ENCODE measurements at regions not wholly inside any gene's neighbourhood (a gene's known extent, or its start where the extent isn't known, plus 50 kb on each side); places are given as distances from the start of the nearest gene placed in this dataset.

- no peak overlapping the region for H4K8ac ChIP-seq (ENCODE audit: extremely low read depth, insufficient read depth, low read length)
- H3K23me2 ChIP-seq (ENCODE audit: low read depth, low read length), result no peaks in the 10 kb centered on the region
- no peak for DNase-seq (ENCODE audit: low read depth in 1 of 2, low spot score in 2 of 2)
- H2BK120ac ChIP-seq (replicated peaks; ENCODE audit: low read depth, low read length), result no peak overlapping the region
- CTCF ChIA-PET (ENCODE audit: partially characterized antibody), result no interaction called here
- H3K36me3 ChIP-seq (ENCODE audit: control insufficient read depth in 2 of 4, insufficient read depth in 4 of 4, low read length in 3 of 4), result no peaks in the 10 kb centered on the region; a peak in 2 of 8 replicates
- H3K18ac ChIP-seq (ENCODE audit: extremely low read depth, low read length), result no peak overlapping the region
- POLR2A ChIA-PET (ENCODE audit: partially characterized antibody), result no interaction called here
- no peaks in the 10 kb centered on the region for H3K27me3 ChIP-seq (replicated peaks in 1 of 4; ENCODE audit: control insufficient read depth in 3 of 4, extremely low read depth in 1 of 4, insufficient read depth in 3 of 4, low read length in 3 of 4)
- H4K20me1 ChIP-seq (replicated peaks in 1 of 2; ENCODE audit: control insufficient read depth in 1 of 2, insufficient read depth in 2 of 2, low read length in 2 of 2), result no peaks in the 10 kb centered on the region
- no peak for TF ChIP-seq RFX5 (IDR thresholded peaks at IDR 0.05; ENCODE audit: borderline replicate concordance, low read depth, low read length)
- TF ChIP-seq BCL11A (IDR thresholded peaks at IDR 0.05; ENCODE audit: low read depth in 2 of 2, low read length in 2 of 2), result no peak
- TF ChIP-seq MAX (IDR thresholded peaks at IDR 0.05), result no peak
- TF ChIP-seq TBP (IDR thresholded peaks at IDR 0.05; ENCODE audit: low read depth, low read length), result no peak
- no peak for TF ChIP-seq SP4 (IDR thresholded peaks at IDR 0.05; ENCODE audit: low read length)
- no peak for TF ChIP-seq HDAC6 (IDR thresholded peaks at IDR 0.05; ENCODE audit: low read depth, low read length)
- TF ChIP-seq RBBP5 (IDR thresholded peaks at IDR 0.05; ENCODE audit: borderline replicate concordance, low read depth, low read length), result no peak
- TF ChIP-seq KDM1A (IDR thresholded peaks at IDR 0.05; ENCODE audit: borderline replicate concordance, low read length), result no peak
- no peak for TF ChIP-seq YY1 (IDR thresholded peaks at IDR 0.05; ENCODE audit: low read depth, low read length)
- TF ChIP-seq BACH1 (IDR thresholded peaks at IDR 0.05; ENCODE audit: low read length), result no peak
- TF ChIP-seq SIN3A (conservative IDR thresholded peaks at IDR 0.05 in 1 of 2, IDR thresholded peaks at IDR 0.05 in 1 of 2; ENCODE audit: low read depth in 1 of 2, low read length in 2 of 2), result no peak
- no peaks in the 10 kb centered on the region for H3K79me2 ChIP-seq (ENCODE audit: control insufficient read depth in 1 of 2, insufficient read depth in 2 of 2, low read length in 2 of 2)
- no peak overlapping the region for H3K4me3 ChIP-seq (ENCODE audit: extremely low read depth in 1 of 4, insufficient read depth in 2 of 4, low read depth in 3 of 4, low read length in 4 of 4)
- no peak overlapping the region for H3K27ac ChIP-seq (ENCODE audit: low read depth, low read length)
- no peak overlapping the region for H3K4ac ChIP-seq (replicated peaks; ENCODE audit: insufficient read length, low read depth, low read length)
- no peak overlapping the region for H4K91ac ChIP-seq (replicated peaks; ENCODE audit: insufficient read length, low read length)
- H3K56ac ChIP-seq (replicated peaks; ENCODE audit: insufficient read length, low read depth, low read length), result no peak overlapping the region
- H3K9ac ChIP-seq (replicated peaks in 1 of 4; ENCODE audit: extremely low read depth in 1 of 4, low read depth in 3 of 4, low read length in 3 of 4), result no peak overlapping the region
- no peak overlapping the region for H2BK5ac ChIP-seq (ENCODE audit: low read depth, low read length)
- no peak overlapping the region for H3K14ac ChIP-seq (ENCODE audit: insufficient read length)
- H3K4me2 ChIP-seq (ENCODE audit: insufficient read depth in 1 of 2, low read depth in 2 of 2, low read length in 2 of 2), result no peak overlapping the region
- H2BK20ac ChIP-seq (ENCODE audit: low read length), result no peak overlapping the region
- no peak for FAIRE-seq
- no peaks in the 10 kb centered on the region for H3K79me1 ChIP-seq (ENCODE audit: low read depth, low read length)
- H3K9me3 ChIP-seq (ENCODE audit: insufficient read depth in 2 of 2, low read depth in 1 of 2, low read length in 1 of 2), result no peaks in the 10 kb centered on the region
- no peak overlapping the region for H2AFZ ChIP-seq (ENCODE audit: low read length)
- no peak overlapping the region for H2BK15ac ChIP-seq (ENCODE audit: low read length)
- no peak overlapping the region for H3K23ac ChIP-seq (ENCODE audit: insufficient read length)
- H2BK12ac ChIP-seq (ENCODE audit: low read depth, low read length), result no peak overlapping the region
- H2AK5ac ChIP-seq (ENCODE audit: low read depth, low read length), result no peak overlapping the region
- 96% methylated on average over 1 of the region's 1 CpG; no CpG with 5 or more reads in 1 of the 2 experiments for WGBS, 2 experiments (ENCODE audit: extremely low coverage in 1 of 2, insufficient coverage in 1 of 2, insufficient read length in 1 of 2, insufficient replicate concordance in 2 of 2, low coverage in 1 of 2, low lambda C conversion rate in 2 of 2, missing lambda C conversion rate in 1 of 2)
- no peaks in the 10 kb centered on the region for H3K4me1 ChIP-seq (replicated peaks in 1 of 4; ENCODE audit: control insufficient read depth in 3 of 4, insufficient read depth in 4 of 4, low read length in 3 of 4)
- H4K5ac ChIP-seq (ENCODE audit: insufficient read length, low read depth, low read length), result no peak overlapping the region
These were observed 121.1 kb downstream of the RAP2A start for GRCh38 chr13:97555034-97555433.
